H1 (cell line): ENCODE measurements at regions not wholly inside any gene's neighbourhood (a gene's known extent, or its start where the extent isn't known, plus 50 kb on each side); places are given as distances from the start of the nearest gene placed in this dataset.

Experiments used
- CTCF ChIA-PET: fragments of 300-600 bp; sonication (Branson Sonifier 250); formaldehyde crosslinking; loops from one replicate; lab custom pipeline; 2021; ENCODE audit not compliant: partially characterized antibody; lab: Charles Lee
- POLR2A ChIA-PET: fragments of 300-600 bp; sonication (Branson Sonifier 250); formaldehyde crosslinking; loops from one replicate; lab custom pipeline; 2021; ENCODE audit warnings: inconsistent platforms; ENCODE audit not compliant: partially characterized antibody; lab: Charles Lee
- DNase-seq, 2 experiments: peaks; one replicate each; pipeline versions ENCODE4 v3.0.0 to v3.0.0-alpha.2; 2010 to 2022; ENCODE audit warnings: low spot score in 2 of 2, low read depth in 1 of 2, mixed read lengths in 1 of 2
- FAIRE-seq: peaks from 2 replicates; lab custom pipeline; 2011; peaks lifted over from hg19 to GRCh38; lab: Jason Lieb, UNC
- H2AFZ ChIP-seq: 2 replicates; pipeline ENCODE4 v1.8.1; 2012; ENCODE audit warnings: low read length, inconsistent platforms
- H2AK5ac ChIP-seq: 2 replicates; pipeline ENCODE4 v1.6.1; 2013; ENCODE audit warnings: low read depth, low read length
- H2BK120ac ChIP-seq: replicated peaks from 2 replicates; pipeline ENCODE3; 2013; ENCODE audit warnings: low read depth, low read length, inconsistent platforms
- H2BK12ac ChIP-seq: 2 replicates; pipeline ENCODE4 v1.6.1; 2013; ENCODE audit warnings: low read depth, low read length
- H2BK15ac ChIP-seq: 2 replicates; pipeline ENCODE4 v1.6.1; 2013; ENCODE audit warnings: low read length
- H2BK20ac ChIP-seq: 2 replicates; pipeline ENCODE4 v1.6.1; 2013; ENCODE audit warnings: low read length
- H2BK5ac ChIP-seq: 2 replicates; pipeline ENCODE4 v1.6.1; 2013; ENCODE audit warnings: low read depth, low read length
- H3K14ac ChIP-seq: 2 replicates; pipeline ENCODE4 v1.6.1; 2013; ENCODE audit warnings: inconsistent platforms; ENCODE audit not compliant: insufficient read length
- H3K18ac ChIP-seq: 2 replicates; pipeline ENCODE4 v1.6.1; 2013; ENCODE audit warnings: low read length; ENCODE audit errors: extremely low read depth
- H3K23ac ChIP-seq: 2 replicates; pipeline ENCODE4 v1.6.1; 2013; ENCODE audit warnings: inconsistent platforms; ENCODE audit not compliant: insufficient read length
- H3K23me2 ChIP-seq: 2 replicates; pipeline ENCODE4 v1.6.1; 2013; ENCODE audit warnings: low read depth, low read length
- H3K27ac ChIP-seq: 2 replicates; pipeline ENCODE4 v1.6.1; 2011; ENCODE audit warnings: low read depth, low read length, inconsistent platforms
- H3K27me3 ChIP-seq, 4 experiments: replicated peaks in 1 of 4; 1 replicate in 1 of 4; 2 replicates in 3 of 4; pipeline versions ENCODE4 v1.6.1 to v1.8.1; 2011 to 2013; ENCODE audit warnings: low read length in 3 of 4, mild to moderate bottlenecking in 3 of 4, inconsistent platforms in 2 of 4, mixed read lengths in 2 of 4, moderate library complexity in 1 of 4; ENCODE audit not compliant: control insufficient read depth in 3 of 4, insufficient read depth in 3 of 4; ENCODE audit errors: extremely low read depth in 1 of 4
- H3K36me3 ChIP-seq, 4 experiments: 2 replicates each; pipeline versions ENCODE4 v1.6.1 to v1.8.1; 2011 to 2013; ENCODE audit warnings: mild to moderate bottlenecking in 4 of 4, low read length in 3 of 4, moderate library complexity in 2 of 4, control low read depth in 1 of 4, inconsistent platforms in 1 of 4; ENCODE audit not compliant: insufficient read depth in 4 of 4, control insufficient read depth in 2 of 4
- H3K4ac ChIP-seq: replicated peaks from 2 replicates; pipeline ENCODE3; 2013; ENCODE audit warnings: low read length, low read depth, mixed read lengths, inconsistent platforms; ENCODE audit not compliant: insufficient read length
- H3K4me1 ChIP-seq, 4 experiments: replicated peaks in 1 of 4; 1 replicate in 1 of 4; 2 replicates in 3 of 4; pipeline versions ENCODE4 v1.6.1 to v1.8.1; 2011 to 2013; ENCODE audit warnings: low read length in 3 of 4, inconsistent platforms in 2 of 4, mixed read lengths in 1 of 4; ENCODE audit not compliant: insufficient read depth in 4 of 4, control insufficient read depth in 3 of 4
- H3K4me2 ChIP-seq, 2 experiments: 2 replicates each; pipeline versions ENCODE4 v1.6.1 to v1.8.1; 2011 to 2013; ENCODE audit warnings: low read depth in 2 of 2, low read length in 2 of 2, control low read depth in 1 of 2, inconsistent platforms in 1 of 2, mild to moderate bottlenecking in 1 of 2; ENCODE audit not compliant: insufficient read depth in 1 of 2
- H3K4me3 ChIP-seq, 4 experiments: fragments of 200-600, 300-600 bp in 1 of 4; sonication (generic), shearing (Covaris generic), sonication (Bioruptor Twin) in 1 of 4; 2 replicates each; pipeline versions ENCODE4 v1.5.1 to v1.8.1; 2011 to 2016; ENCODE audit warnings: low read length in 4 of 4, low read depth in 3 of 4, control low read depth in 2 of 4, inconsistent platforms in 2 of 4, mild to moderate bottlenecking in 2 of 4, mixed read lengths in 1 of 4, moderate library complexity in 1 of 4; ENCODE audit not compliant: insufficient read depth in 2 of 4; ENCODE audit errors: extremely low read depth in 1 of 4
- H3K56ac ChIP-seq: replicated peaks from 2 replicates; pipeline ENCODE3; 2013; ENCODE audit warnings: low read depth, mild to moderate bottlenecking, mixed read lengths, low read length, inconsistent platforms; ENCODE audit not compliant: insufficient read length
- H3K79me1 ChIP-seq: 2 replicates; pipeline ENCODE4 v1.6.1; 2013; ENCODE audit warnings: low read depth, low read length, control low read depth
- H3K79me2 ChIP-seq, 2 experiments: 2 replicates each; pipeline versions ENCODE4 v1.6.1 to v1.8.1; 2012 to 2013; ENCODE audit warnings: low read length in 2 of 2, mild to moderate bottlenecking in 2 of 2, inconsistent platforms in 1 of 2; ENCODE audit not compliant: insufficient read depth in 2 of 2, control insufficient read depth in 1 of 2
- H3K9ac ChIP-seq, 4 experiments: replicated peaks in 1 of 4; 1 replicate in 1 of 4; 2 replicates in 3 of 4; pipeline versions ENCODE4 v1.6.1 to v1.8.1; 2011 to 2013; ENCODE audit warnings: low read depth in 3 of 4, low read length in 3 of 4, control low read depth in 2 of 4, mild to moderate bottlenecking in 2 of 4, moderate library complexity in 2 of 4, inconsistent platforms in 1 of 4; ENCODE audit errors: extremely low read depth in 1 of 4
- H3K9me3 ChIP-seq, 2 experiments: 2 replicates each; pipeline versions ENCODE4 v1.6.1 to v1.8.1; 2012 to 2013; ENCODE audit warnings: mild to moderate bottlenecking in 2 of 2, moderate library complexity in 2 of 2, control low read depth in 1 of 2, inconsistent platforms in 1 of 2, low read depth in 1 of 2, low read length in 1 of 2, mixed read lengths in 1 of 2; ENCODE audit not compliant: insufficient read depth in 2 of 2
- H4K20me1 ChIP-seq, 2 experiments: replicated peaks in 1 of 2; 2 replicates each; pipeline versions ENCODE3 to v1.8.1; 2011 to 2013; ENCODE audit warnings: inconsistent platforms in 2 of 2, low read length in 2 of 2, mild to moderate bottlenecking in 1 of 2; ENCODE audit not compliant: insufficient read depth in 2 of 2, control insufficient read depth in 1 of 2
- H4K5ac ChIP-seq: 2 replicates; pipeline ENCODE4 v1.6.1; 2013; ENCODE audit warnings: low read length, low read depth, mixed read lengths, inconsistent platforms; ENCODE audit not compliant: insufficient read length
- H4K8ac ChIP-seq: 2 replicates; pipeline ENCODE4 v1.8.0; 2013; ENCODE audit warnings: mild to moderate bottlenecking, moderate library complexity, low read length, inconsistent platforms; ENCODE audit not compliant: insufficient read depth; ENCODE audit errors: extremely low read depth
- H4K91ac ChIP-seq: replicated peaks from 2 replicates; pipeline ENCODE3; 2013; ENCODE audit warnings: low read length, mixed read lengths, inconsistent platforms; ENCODE audit not compliant: insufficient read length
- FOSL1 ChIP-seq: IDR thresholded peaks from 2 replicates; pipeline ENCODE4 v1.6.1; 2011; ENCODE audit warnings: mild to moderate bottlenecking, low read depth, low read length, moderate library complexity; ENCODE audit not compliant: insufficient read depth
- GABPA ChIP-seq: IDR thresholded peaks from 2 replicates; pipeline ENCODE4 v1.6.1; 2011; ENCODE audit warnings: mild to moderate bottlenecking, low read length, moderate library complexity, borderline replicate concordance; ENCODE audit not compliant: insufficient read depth
- JUN ChIP-seq: IDR thresholded peaks from 2 replicates; pipeline ENCODE4 v1.6.1; 2011; ENCODE audit warnings: low read depth, mild to moderate bottlenecking, improper control_type of control experiment, low read length
- MAX ChIP-seq: IDR thresholded peaks from 2 replicates; pipeline ENCODE4 v1.6.1; 2012; ENCODE audit warnings: inconsistent platforms
- RBBP5 ChIP-seq: IDR thresholded peaks from 2 replicates; pipeline ENCODE4 v1.7.1; 2012; ENCODE audit warnings: low read depth, mild to moderate bottlenecking, inconsistent platforms, low read length, moderate library complexity, borderline replicate concordance
- SRF ChIP-seq: IDR thresholded peaks from 2 replicates; pipeline ENCODE4 v1.6.1; 2011; ENCODE audit warnings: mild to moderate bottlenecking, low read depth, low read length, moderate library complexity
- TAF1 ChIP-seq: IDR thresholded peaks from 2 replicates; pipeline ENCODE4 v1.6.1; 2011; ENCODE audit warnings: mild to moderate bottlenecking, low read depth, low read length
- TBP ChIP-seq: IDR thresholded peaks from 2 replicates; pipeline ENCODE4 v1.6.1; 2011; ENCODE audit warnings: low read depth, low read length, improper control_type of control experiment
- YY1 ChIP-seq: IDR thresholded peaks from 2 replicates; pipeline ENCODE4 v1.6.1; 2011; ENCODE audit warnings: low read depth, mild to moderate bottlenecking, low read length
- ZNF274 ChIP-seq: IDR thresholded peaks from 2 replicates; pipeline ENCODE4 v1.7.0; 2012; ENCODE audit warnings: low read length, borderline replicate concordance; ENCODE audit errors: extremely low read depth
- WGBS, 2 experiments: shearing (Covaris generic) in 1 of 2; methylation state at CpG; one replicate each; pipeline versions ENCODE4 v1.1.6 to v1.1.7; 2013 to 2015; ENCODE audit warnings: low lambda C conversion rate in 2 of 2, mixed read lengths in 2 of 2, inconsistent platforms in 1 of 2, low coverage in 1 of 2, missing lambda C conversion rate in 1 of 2; ENCODE audit not compliant: insufficient replicate concordance in 2 of 2, insufficient coverage in 1 of 2, insufficient read length in 1 of 2; ENCODE audit errors: extremely low coverage in 1 of 2, missing lambda C conversion rate in 1 of 2; 5-methylcytosine and 5-hydroxymethylcytosine counted together
- TF ChIP-seq, protein P1 (sequence below), 3 experiments: IDR thresholded peaks; 1 replicate in 2 of 3; 2 replicates in 1 of 3; pipeline versions ENCODE4 v1.5.1 to v1.6.1; 2011; ENCODE audit warnings: low read length in 3 of 3, mild to moderate bottlenecking in 3 of 3, inconsistent platforms in 2 of 3, low read depth in 1 of 3, moderate library complexity in 1 of 3; ENCODE audit not compliant: insufficient read depth in 1 of 3; ENCODE audit errors: control extremely low read depth in 1 of 3

- no peaks in the 10 kb centered on the region for H3K9me3 ChIP-seq
- no peak overlapping the region for H2AFZ ChIP-seq
- H3K14ac ChIP-seq, result no peak overlapping the region
- no peak overlapping the region for H3K23ac ChIP-seq
- H4K5ac ChIP-seq, result no peak overlapping the region
- no peak overlapping the region for H2BK12ac ChIP-seq
- no peaks in the 10 kb centered on the region for H3K36me3 ChIP-seq
- H3K9ac ChIP-seq, result no peak overlapping the region
- no peaks in the 10 kb centered on the region for H3K79me2 ChIP-seq
- no peak overlapping the region for H3K4me3 ChIP-seq
- H3K27ac ChIP-seq, result no peak overlapping the region
- no peak overlapping the region for H4K8ac ChIP-seq
- H3K23me2 ChIP-seq, result no peaks in the 10 kb centered on the region
- no peak overlapping the region for H2BK20ac ChIP-seq
- H3K27me3 ChIP-seq, result no peaks in the 10 kb centered on the region
- CTCF ChIA-PET, result no interaction called here
- 80% methylated on average over 6 of the region's 6 CpGs; no CpG with 5 or more reads in 1 of the 2 experiments for WGBS, 2 experiments
- FAIRE-seq (no peak), DNase-seq (no peak)
- H3K4me2 ChIP-seq, result no peak overlapping the region
- no peaks in the 10 kb centered on the region for H3K4me1 ChIP-seq
- H3K79me1 ChIP-seq, result no peaks in the 10 kb centered on the region; the same call in 1 of the 2 replicates
- no peak overlapping the region for H2BK120ac ChIP-seq
- no peak overlapping the region for H3K56ac ChIP-seq
- no peak overlapping the region for H2BK5ac ChIP-seq
- H3K4ac ChIP-seq, result no peak overlapping the region
- no peak overlapping the region for H4K91ac ChIP-seq
- H4K20me1 ChIP-seq, result no peaks in the 10 kb centered on the region
- H3K18ac ChIP-seq, result no peak overlapping the region
- POLR2A ChIA-PET, result interaction anchor here (0.7 kb wide), 1 partner anchor 24 kb away, joined by 3 read pairs; no protein-coding TSS in a partner anchor
- no peak overlapping the region for H2BK15ac ChIP-seq
- no peak overlapping the region for H2AK5ac ChIP-seq
- TF ChIP-seq, protein P1, sequence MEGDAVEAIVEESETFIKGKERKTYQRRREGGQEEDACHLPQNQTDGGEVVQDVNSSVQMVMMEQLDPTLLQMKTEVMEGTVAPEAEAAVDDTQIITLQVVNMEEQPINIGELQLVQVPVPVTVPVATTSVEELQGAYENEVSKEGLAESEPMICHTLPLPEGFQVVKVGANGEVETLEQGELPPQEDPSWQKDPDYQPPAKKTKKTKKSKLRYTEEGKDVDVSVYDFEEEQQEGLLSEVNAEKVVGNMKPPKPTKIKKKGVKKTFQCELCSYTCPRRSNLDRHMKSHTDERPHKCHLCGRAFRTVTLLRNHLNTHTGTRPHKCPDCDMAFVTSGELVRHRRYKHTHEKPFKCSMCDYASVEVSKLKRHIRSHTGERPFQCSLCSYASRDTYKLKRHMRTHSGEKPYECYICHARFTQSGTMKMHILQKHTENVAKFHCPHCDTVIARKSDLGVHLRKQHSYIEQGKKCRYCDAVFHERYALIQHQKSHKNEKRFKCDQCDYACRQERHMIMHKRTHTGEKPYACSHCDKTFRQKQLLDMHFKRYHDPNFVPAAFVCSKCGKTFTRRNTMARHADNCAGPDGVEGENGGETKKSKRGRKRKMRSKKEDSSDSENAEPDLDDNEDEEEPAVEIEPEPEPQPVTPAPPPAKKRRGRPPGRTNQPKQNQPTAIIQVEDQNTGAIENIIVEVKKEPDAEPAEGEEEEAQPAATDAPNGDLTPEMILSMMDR (IDR thresholded peaks at IDR 0.05; ENCODE audit: control extremely low read depth in 1 of 3, insufficient read depth in 1 of 3, low read depth in 1 of 3, low read length in 3 of 3), result no peak
- TF ChIP-seq YY1 (no peak), MAX (no peak), TAF1 (no peak), GABPA (no peak), FOSL1 (no peak), SRF (no peak), TBP (no peak), ZNF274 (no peak), RBBP5 (no peak), JUN (no peak)
These were observed 451.4 kb upstream of the ST6GAL2 start for GRCh38 chr2:107337209-107337898.
